ENCODE measurements at regions not wholly inside any gene's neighbourhood (a gene's known extent, or its start where the extent isn't known, plus 50 kb on each side); places are given as distances from the start of the nearest gene placed in this dataset.
"Not testable (repeated sequence)": the region's sequence is repeated elsewhere in the genome, so short reads cannot be mapped to it uniquely, and the experiment has no call there.

- Mint-ChIP-seq H3K27me3 (peaks cover 17% of the 10 kb centered on the region), H3K36me3 (ENCODE audit: low read depth) (no peaks in the 10 kb centered on the region), H3K9me3 (peaks cover 6% of the 10 kb centered on the region), H3K4me3 (no peak overlapping the region), H3K4me1 (ENCODE audit: low read depth) (no peaks in the 10 kb centered on the region), H3K27ac (no peak overlapping the region)
- intact Hi-C loops (cut with micrococcal nuclease) = no loop called here
These were observed 65.8 kb downstream of the MTX3 start for GRCh38 chr5:79924936-79925893.

- intact Hi-C loops (cut with micrococcal nuclease) = no loop called here
- no peak overlapping the region for H3K4me3 Mint-ChIP-seq
- peaks cover 18% of the 10 kb centered on the region for H3K27me3 Mint-ChIP-seq
- peaks cover 6% of the 10 kb centered on the region for H3K9me3 Mint-ChIP-seq
- no peaks in the 10 kb centered on the region for H3K4me1 Mint-ChIP-seq (ENCODE audit: low read depth)
- H3K36me3 Mint-ChIP-seq (ENCODE audit: low read depth) = no peaks in the 10 kb centered on the region
- no peak overlapping the region for H3K27ac Mint-ChIP-seq
These were observed 67.6 kb downstream of the MTX3 start for GRCh38 chr5:79923431-79923830.

DNA sequence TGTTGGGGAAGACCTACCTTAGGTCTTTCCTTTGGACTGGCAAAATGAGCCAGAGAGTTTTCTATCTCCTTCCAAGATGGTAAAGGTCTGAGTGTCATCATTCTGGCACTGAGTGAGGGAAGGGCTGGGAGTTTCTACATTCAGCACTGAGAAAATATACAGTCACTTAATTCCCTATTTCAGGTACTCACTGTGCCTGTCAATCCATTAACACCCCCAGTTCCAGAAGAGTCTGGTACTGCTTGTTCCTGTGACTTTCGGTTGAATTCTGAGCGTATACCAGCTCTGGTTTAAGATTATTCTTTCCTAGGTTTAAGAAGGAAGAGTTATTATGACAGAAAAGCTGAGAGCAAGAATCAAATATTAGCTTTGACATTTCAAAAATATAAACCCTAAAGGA is 68.4 kb downstream of the MTX3 start:
- H3K27me3 Mint-ChIP-seq = peaks cover 21% of the 10 kb centered on the region
- H3K27ac Mint-ChIP-seq = no peak overlapping the region
- H3K4me3 Mint-ChIP-seq = no peak overlapping the region
- intact Hi-C loops (cut with micrococcal nuclease) = no loop called here
- no peaks in the 10 kb centered on the region for H3K4me1 Mint-ChIP-seq (ENCODE audit: low read depth)
- no peaks in the 10 kb centered on the region for H3K36me3 Mint-ChIP-seq (ENCODE audit: low read depth)
- H3K9me3 Mint-ChIP-seq = peaks cover 14% of the 10 kb centered on the region

DNA sequence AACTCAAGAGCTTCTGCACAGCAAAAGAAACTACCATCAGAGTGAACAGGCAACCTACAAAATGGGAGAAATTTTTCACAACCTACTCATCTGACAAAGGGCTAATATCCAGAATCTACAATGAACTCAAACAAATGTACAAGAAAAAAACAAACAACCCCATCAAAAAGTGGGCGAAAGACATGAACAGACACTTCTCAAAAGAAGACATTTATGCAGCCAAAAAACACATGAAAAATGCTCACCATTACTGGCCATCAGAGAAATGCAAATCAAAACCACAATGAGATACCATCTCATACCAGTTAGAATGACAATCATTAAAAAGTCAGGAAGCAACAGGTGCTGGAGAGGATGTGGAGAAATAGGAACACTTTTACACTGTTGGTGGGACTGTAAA is 83.6 kb downstream of the MTX3 start:
- H3K9me3 Mint-ChIP-seq; intact Hi-C loops (cut with micrococcal nuclease); H3K4me3 Mint-ChIP-seq; H3K36me3 Mint-ChIP-seq (ENCODE audit: low read depth); H3K4me1 Mint-ChIP-seq (ENCODE audit: low read depth); H3K27ac Mint-ChIP-seq: not testable (repeated sequence)
- H3K27me3 Mint-ChIP-seq = peaks cover 25% of the 10 kb centered on the region

DNA sequence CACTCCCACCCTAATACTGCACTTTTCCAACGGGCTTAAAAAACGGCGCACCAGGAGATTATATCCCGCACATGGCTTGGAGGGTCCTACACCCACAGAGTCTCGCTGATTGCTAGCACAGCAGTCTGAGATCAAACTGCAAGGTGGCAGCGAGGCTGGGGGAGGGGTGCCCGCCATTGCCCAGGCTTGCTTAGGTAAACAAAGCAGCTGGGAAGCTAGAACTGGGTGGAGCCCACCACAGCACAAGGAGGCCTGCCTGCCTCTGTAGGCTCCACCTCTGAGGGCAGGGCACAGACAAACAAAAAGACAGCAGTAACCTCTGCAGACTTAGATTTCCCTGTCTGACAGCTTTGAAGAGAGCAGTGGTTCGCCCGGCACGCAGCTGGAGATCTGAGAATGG is 88.5 kb downstream of the MTX3 start:
- H3K9me3 Mint-ChIP-seq; H3K27ac Mint-ChIP-seq; H3K4me3 Mint-ChIP-seq; intact Hi-C loops (cut with micrococcal nuclease); H3K36me3 Mint-ChIP-seq (ENCODE audit: low read depth); H3K4me1 Mint-ChIP-seq (ENCODE audit: low read depth): not testable (repeated sequence)
- peaks cover 14% of the 10 kb centered on the region for H3K27me3 Mint-ChIP-seq

- no peaks in the 10 kb centered on the region for H3K36me3 Mint-ChIP-seq (ENCODE audit: low read depth)
- no peaks in the 10 kb centered on the region for H3K9me3 Mint-ChIP-seq
- no peak overlapping the region for H3K27ac Mint-ChIP-seq
- no peak overlapping the region for H3K4me3 Mint-ChIP-seq
- no peaks in the 10 kb centered on the region for H3K4me1 Mint-ChIP-seq (ENCODE audit: low read depth)
- H3K27me3 Mint-ChIP-seq = peaks cover 16% of the 10 kb centered on the region
- intact Hi-C loops (cut with micrococcal nuclease) = no loop called here
These were observed 89.4 kb downstream of the MTX3 start for GRCh38 chr5:79901631-79902030.

DNA sequence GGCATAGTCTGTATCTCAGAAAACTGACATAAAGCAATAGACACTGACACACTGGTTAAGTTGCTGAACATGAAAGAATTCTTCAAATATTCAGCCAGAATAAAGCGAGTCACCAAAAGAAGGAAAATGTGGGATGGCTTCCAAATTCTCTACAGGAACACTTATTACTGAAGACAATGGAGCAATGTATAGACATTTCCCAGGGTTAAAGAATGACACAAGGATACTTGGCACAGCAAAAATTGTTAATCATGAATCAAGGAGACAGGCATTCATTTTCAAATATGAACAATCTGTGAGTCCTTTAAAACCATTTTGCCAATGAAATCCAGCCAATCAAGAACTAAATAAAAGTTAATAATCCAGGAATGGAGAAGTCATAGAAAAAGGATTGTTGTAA is 92.5 kb downstream of the MTX3 start:
- H3K4me1 Mint-ChIP-seq (ENCODE audit: low read depth) = no peaks in the 10 kb centered on the region
- peaks cover 29% of the 10 kb centered on the region for H3K27me3 Mint-ChIP-seq
- intact Hi-C loops (cut with micrococcal nuclease) = no loop called here
- no peaks in the 10 kb centered on the region for H3K36me3 Mint-ChIP-seq (ENCODE audit: low read depth)
- H3K4me3 Mint-ChIP-seq = no peak overlapping the region
- H3K27ac Mint-ChIP-seq = no peak overlapping the region
- no peaks in the 10 kb centered on the region for H3K9me3 Mint-ChIP-seq

- Mint-ChIP-seq H3K27me3 (peaks cover 34% of the 10 kb centered on the region), H3K27ac (no peak overlapping the region), H3K4me1 (ENCODE audit: low read depth) (no peaks in the 10 kb centered on the region), H3K9me3 (no peaks in the 10 kb centered on the region), H3K4me3 (no peak overlapping the region), H3K36me3 (ENCODE audit: low read depth) (no peaks in the 10 kb centered on the region)
- intact Hi-C loops (cut with micrococcal nuclease) = no loop called here
These were observed 97.1 kb downstream of the MTX3 start for GRCh38 chr5:79893976-79894375.

DNA sequence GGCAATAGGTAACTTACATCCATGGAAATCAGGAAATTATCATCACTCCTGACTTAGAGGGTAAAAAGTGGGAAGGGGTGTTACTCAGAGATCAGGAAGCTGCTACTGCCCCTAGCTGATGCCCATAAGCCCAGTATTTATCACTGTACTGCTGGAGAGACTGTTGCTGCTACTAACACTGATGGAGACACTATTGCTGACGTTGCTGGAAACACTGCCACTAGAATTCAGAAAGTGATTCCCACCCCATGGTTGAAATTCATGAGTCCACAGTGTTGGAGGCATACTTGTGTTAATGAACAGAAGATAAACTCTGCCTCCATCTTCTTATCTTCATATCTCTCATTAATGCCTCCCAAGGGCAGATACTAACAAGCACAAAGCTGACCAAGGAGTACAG is 97.6 kb downstream of the MTX3 start:
- H3K4me1 Mint-ChIP-seq (ENCODE audit: low read depth) = no peaks in the 10 kb centered on the region
- H3K27ac Mint-ChIP-seq = no peak overlapping the region
- H3K27me3 Mint-ChIP-seq = peaks cover 30% of the 10 kb centered on the region

GRCh38 chr5:79890930-79891249 is 100.2 kb downstream of the MTX3 start:
- no peaks in the 10 kb centered on the region for H3K4me1 Mint-ChIP-seq (ENCODE audit: low read depth)
- intact Hi-C loops (cut with micrococcal nuclease) = no loop called here
- no peak overlapping the region for H3K27ac Mint-ChIP-seq
- peaks cover 9% of the 10 kb centered on the region for H3K9me3 Mint-ChIP-seq
- no peak overlapping the region for H3K4me3 Mint-ChIP-seq
- H3K27me3 Mint-ChIP-seq = peaks cover 19% of the 10 kb centered on the region
- no peaks in the 10 kb centered on the region for H3K36me3 Mint-ChIP-seq (ENCODE audit: low read depth)

More for the DNA sequence above, 97.6 kb downstream of the MTX3 start:
- Mint-ChIP-seq H3K9me3 (no peaks in the 10 kb centered on the region), H3K36me3 (ENCODE audit: low read depth) (no peaks in the 10 kb centered on the region), H3K4me3 (no peak overlapping the region)
- intact Hi-C loops (cut with micrococcal nuclease) = no loop called here

- Mint-ChIP-seq H3K27me3 (peaks cover 13% of the 10 kb centered on the region), H3K27ac (no peak overlapping the region), H3K9me3 (peaks cover 9% of the 10 kb centered on the region), H3K4me3 (no peak overlapping the region), H3K4me1 (ENCODE audit: low read depth) (no peaks in the 10 kb centered on the region), H3K36me3 (ENCODE audit: low read depth) (no peaks in the 10 kb centered on the region)
- intact Hi-C loops (cut with micrococcal nuclease) = no loop called here
These were observed 100.7 kb downstream of the MTX3 start for GRCh38 chr5:79890119-79890929.

DNA sequence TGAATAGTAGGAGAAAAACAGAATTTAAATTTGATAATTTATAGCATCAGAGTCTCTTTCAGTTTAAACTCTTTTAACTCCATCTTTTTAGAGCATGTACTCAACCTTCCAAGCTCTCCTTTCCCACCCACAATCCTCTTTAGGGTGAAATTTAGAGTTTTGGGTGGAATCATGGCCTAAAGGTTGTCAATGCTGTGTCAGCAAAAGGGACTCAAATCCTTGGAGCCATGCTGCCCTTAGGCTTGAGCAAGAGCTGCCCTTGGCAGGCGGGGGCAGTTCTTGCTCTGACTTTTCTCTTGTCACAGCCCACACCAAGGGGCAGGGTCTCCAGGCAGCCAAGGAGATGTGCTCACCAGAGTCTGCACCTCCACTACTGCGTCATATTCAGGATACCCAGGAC is 102.4 kb downstream of the MTX3 start:
- peaks cover 9% of the 10 kb centered on the region for H3K9me3 Mint-ChIP-seq
- intact Hi-C loops (cut with micrococcal nuclease) = no loop called here
- no peak overlapping the region for H3K4me3 Mint-ChIP-seq
- H3K36me3 Mint-ChIP-seq (ENCODE audit: low read depth) = no peaks in the 10 kb centered on the region
- peaks cover 5% of the 10 kb centered on the region for H3K27me3 Mint-ChIP-seq
- H3K4me1 Mint-ChIP-seq (ENCODE audit: low read depth) = no peaks in the 10 kb centered on the region
- no peak overlapping the region for H3K27ac Mint-ChIP-seq

GRCh38 chr5:79886925-79887655 is 104.0 kb downstream of the MTX3 start:
- H3K9me3 Mint-ChIP-seq = peaks cover 9% of the 10 kb centered on the region

GRCh38 chr5:79886456-79886855 is 104.6 kb downstream of the MTX3 start:
- Mint-ChIP-seq H3K36me3 (ENCODE audit: low read depth) (no peaks in the 10 kb centered on the region), H3K27ac (no peak overlapping the region), H3K4me1 (ENCODE audit: low read depth) (no peaks in the 10 kb centered on the region), H3K9me3 (peaks cover 9% of the 10 kb centered on the region), H3K27me3 (no peaks in the 10 kb centered on the region), H3K4me3 (no peak overlapping the region)
- intact Hi-C loops (cut with micrococcal nuclease) = no loop called here

More at GRCh38 chr5:79886925-79887655, 104.0 kb downstream of the MTX3 start:
- H3K27ac Mint-ChIP-seq = no peak overlapping the region
- intact Hi-C loops (cut with micrococcal nuclease) = no loop called here
- no peaks in the 10 kb centered on the region for H3K36me3 Mint-ChIP-seq (ENCODE audit: low read depth)
- no peaks in the 10 kb centered on the region for H3K4me1 Mint-ChIP-seq (ENCODE audit: low read depth)
- no peak overlapping the region for H3K4me3 Mint-ChIP-seq
- H3K27me3 Mint-ChIP-seq = no peaks in the 10 kb centered on the region
